ENCODE measurements at regions not wholly inside any gene's neighbourhood (a gene's known extent, or its start where the extent isn't known, plus 50 kb on each side); places are given as distances from the start of the nearest gene placed in this dataset.

- TF ChIP-seq REST (IDR thresholded peaks at IDR 0.05; ENCODE audit: insufficient read depth in 1 of 2, low read depth in 2 of 2, low read length in 2 of 2) (no peak), POLR2AphosphoS5 (IDR thresholded peaks at IDR 0.05; ENCODE audit: low read depth, low read length) (no peak), SIN3A (IDR thresholded peaks at IDR 0.05; ENCODE audit: borderline replicate concordance, insufficient read depth, low read length) (no peak), TAF1 (IDR thresholded peaks at IDR 0.05; ENCODE audit: borderline replicate concordance, insufficient read depth, low read length) (no peak)
Observed at GRCh38 chr1:82158981-82159380, 358.2 kb downstream of the ADGRL2 start.

DNA sequence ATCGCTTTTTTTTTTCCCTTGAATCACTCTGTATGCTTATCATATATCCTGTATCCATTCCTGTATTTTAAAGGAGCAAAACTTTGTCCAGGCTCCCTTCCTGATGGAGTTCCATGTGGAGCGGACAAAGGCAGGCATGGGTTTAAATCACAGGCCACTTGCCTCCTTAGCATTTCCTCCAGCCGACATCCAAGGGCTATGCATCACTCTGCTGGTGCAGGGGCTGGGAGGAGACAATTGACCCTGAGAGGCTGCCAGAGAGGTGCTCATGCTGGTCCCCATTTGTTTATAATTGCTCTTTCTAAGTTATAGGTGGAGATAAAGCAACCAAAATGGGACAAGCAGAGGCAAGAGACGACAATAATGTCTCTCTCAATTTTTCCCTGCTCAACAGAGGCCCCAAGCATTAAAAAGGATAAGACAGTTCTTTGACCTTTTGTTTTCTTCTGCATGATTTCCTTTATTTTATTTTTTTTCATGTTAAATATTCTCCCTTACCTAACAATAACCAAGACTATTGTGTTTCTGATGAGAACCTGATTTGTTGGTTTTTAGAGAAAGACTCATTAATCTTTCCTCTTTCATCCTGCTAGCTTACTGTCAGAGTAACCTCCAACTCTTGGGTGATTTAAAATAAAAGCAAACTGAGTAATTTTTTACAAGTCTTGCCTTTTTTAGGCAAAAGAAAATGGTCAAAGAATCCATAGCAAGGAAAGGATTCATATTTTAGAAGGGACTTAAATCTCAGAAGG, 353.7 kb downstream of the ADGRL2 start:
- no peak for TF ChIP-seq FOXP2 (optimal IDR thresholded peaks at IDR 0.05; ENCODE audit: borderline replicate concordance, extremely low read depth, extremely low read length, insufficient read depth)
- TF ChIP-seq REST (IDR thresholded peaks at IDR 0.05; ENCODE audit: insufficient read depth in 1 of 2, low read depth in 2 of 2, low read length in 2 of 2): no peak
- TF ChIP-seq SIN3A (IDR thresholded peaks at IDR 0.05; ENCODE audit: borderline replicate concordance, insufficient read depth, low read length): no peak
- TF ChIP-seq POLR2AphosphoS5 (IDR thresholded peaks at IDR 0.05; ENCODE audit: low read depth, low read length): no peak

- TF ChIP-seq TAF1 (IDR thresholded peaks at IDR 0.05; ENCODE audit: borderline replicate concordance, insufficient read depth, low read length) (no peak), REST (IDR thresholded peaks at IDR 0.05; ENCODE audit: insufficient read depth in 1 of 2, low read depth in 2 of 2, low read length in 2 of 2) (no peak), FOXP2 (optimal IDR thresholded peaks at IDR 0.05; ENCODE audit: borderline replicate concordance, extremely low read depth, extremely low read length, insufficient read depth) (no peak), SIN3A (IDR thresholded peaks at IDR 0.05; ENCODE audit: borderline replicate concordance, insufficient read depth, low read length) (no peak), POLR2AphosphoS5 (IDR thresholded peaks at IDR 0.05; ENCODE audit: low read depth, low read length) (no peak)
Observed at GRCh38 chr1:82153752-82154151, 353.0 kb downstream of the ADGRL2 start.

- no peak for TF ChIP-seq POLR2AphosphoS5 (IDR thresholded peaks at IDR 0.05; ENCODE audit: low read depth, low read length)
- no peak for TF ChIP-seq SIN3A (IDR thresholded peaks at IDR 0.05; ENCODE audit: borderline replicate concordance, insufficient read depth, low read length)
- no peak for TF ChIP-seq TAF1 (IDR thresholded peaks at IDR 0.05; ENCODE audit: borderline replicate concordance, insufficient read depth, low read length)
- no peak for TF ChIP-seq FOXP2 (optimal IDR thresholded peaks at IDR 0.05; ENCODE audit: borderline replicate concordance, extremely low read depth, extremely low read length, insufficient read depth)
- TF ChIP-seq REST (IDR thresholded peaks at IDR 0.05; ENCODE audit: insufficient read depth in 1 of 2, low read depth in 2 of 2, low read length in 2 of 2): no peak
Observed at GRCh38 chr1:82153272-82153629, 352.5 kb downstream of the ADGRL2 start.
